CD4-positive, alpha-beta T cell treated with Interleukin-4 for 4 hours (primary cell): ENCODE measurements at regions not wholly inside any gene's neighbourhood (a gene's known extent, or its start where the extent isn't known, plus 50 kb on each side); places are given as distances from the start of the nearest gene placed in this dataset.
"Not testable (repeated sequence)": the region's sequence is repeated elsewhere in the genome, so short reads cannot be mapped to it uniquely, and the experiment has no call there.

Source experiments
- DNase-seq: peaks from one replicate; pipeline ENCODE4 v3.0.0-alpha.2; 2020

GRCh38 chr9:99488131-99489059, 266.3 kb downstream of the SEC61B start:
- no peak for DNase-seq

- DNase-seq: no peak
Observed at GRCh38 chr9:99489060-99489413, 267.0 kb downstream of the SEC61B start.

- no peak for DNase-seq
Observed at GRCh38 chr9:99490729-99491128, 268.6 kb downstream of the SEC61B start.

- no peak for DNase-seq
Observed at GRCh38 chr9:99491408-99492158, 269.5 kb downstream of the SEC61B start.

- DNase-seq: no peak
Observed at GRCh38 chr9:99497641-99498040, 275.6 kb downstream of the SEC61B start.

- not testable (repeated sequence) for DNase-seq
Observed at GRCh38 chr9:99498979-99499378, 276.9 kb downstream of the SEC61B start.

- no peak for DNase-seq
Observed at GRCh38 chr9:99505936-99506335, 283.9 kb downstream of the SEC61B start.

GRCh38 chr9:99506747-99507348, 284.8 kb downstream of the SEC61B start:
- DNase-seq: no peak

- no peak for DNase-seq
Observed at GRCh38 chr9:99509065-99509745, 287.1 kb downstream of the SEC61B start.

- no peak for DNase-seq
Observed at GRCh38 chr9:99509900-99510535, 287.9 kb downstream of the SEC61B start.

GRCh38 chr9:99511723-99512122, 289.6 kb downstream of the SEC61B start:
- no peak for DNase-seq

- no peak for DNase-seq
Observed at GRCh38 chr9:99513441-99514112, 291.5 kb downstream of the SEC61B start.

- DNase-seq: no peak
Observed at GRCh38 chr9:99515093-99515492, 293.0 kb downstream of the SEC61B start.

- no peak for DNase-seq
Observed at GRCh38 chr9:99515895-99516656, 294.0 kb downstream of the SEC61B start.

- no peak for DNase-seq
Observed at GRCh38 chr9:99516657-99517049, 294.6 kb downstream of the SEC61B start.

- DNase-seq: no peak
Observed at GRCh38 chr9:99523838-99524237, 297.8 kb upstream of the NR4A3 start.

- no peak for DNase-seq
Observed at GRCh38 chr9:99531313-99531712, 290.4 kb upstream of the NR4A3 start.

- DNase-seq: no peak
Observed at GRCh38 chr9:99533421-99533820, 288.3 kb upstream of the NR4A3 start.

- no peak for DNase-seq
Observed at GRCh38 chr9:99537996-99538395, 283.7 kb upstream of the NR4A3 start.

- no peak for DNase-seq
Observed at GRCh38 chr9:99544526-99544925, 277.2 kb upstream of the NR4A3 start.

GRCh38 chr9:99549441-99549840, 272.2 kb upstream of the NR4A3 start:
- DNase-seq: no peak
